K562 (cell line): ENCODE measurements at regions not wholly inside any gene's neighbourhood (a gene's known extent, or its start where the extent isn't known, plus 50 kb on each side); places are given as distances from the start of the nearest gene placed in this dataset.

ENCODE experiments used
- ATAC-seq: fragments of 200-7000 bp; cut with Tn5 transposase; 3 replicates; pipeline ENCODE4 v1.9.1; 2020; ENCODE audit warnings: moderate library complexity
- BruUV-seq: library from RNA; stranded (reverse); fragments of 400-500 nt; replicated peaks from 2 replicates; lab custom pipeline; 2021; lab: Mats Ljungman, UMichigan
- CTCF ChIA-PET: fragments of 300-600 bp; formaldehyde crosslinking; extraction: SDS; loops from one replicate; lab custom pipeline; 2021; ENCODE audit warnings: low intra/inter-chr PET ratio; lab: Yijun Ruan, JAX
- POLR2A ChIA-PET: fragments of 300-600, 350-650 bp; sonication (Branson Sonifier 250); formaldehyde crosslinking; extraction: SDS; loops from one replicate; lab custom pipeline; 2021; ENCODE audit warnings: antibody characterized with exemption, inconsistent platforms; lab: Yijun Ruan, JAX
- DNase-seq, 4 experiments: peaks; one replicate each; pipeline versions ENCODE4 v3.0.0 to v3.0.0-alpha.2; 2011 to 2018; ENCODE audit warnings: low spot score in 3 of 4, mixed read lengths in 3 of 4; ENCODE audit errors: extremely low read depth in 1 of 4
- FAIRE-seq: peaks from 2 replicates; lab custom pipeline; 2011; peaks lifted over from hg19 to GRCh38; lab: Jason Lieb, UNC
- H2AFZ ChIP-seq: 2 replicates; pipeline ENCODE4 v1.6.0; 2011; ENCODE audit warnings: low read depth, low read length, control low read depth, inconsistent platforms
- H3K27ac ChIP-seq: fragments of 200-600 bp; 3 replicates; pipeline ENCODE4 v1.8.0; 2011; ENCODE audit warnings: low read depth, mild to moderate bottlenecking, control low read depth, inconsistent platforms, low read length, moderate library complexity, mixed read lengths; ENCODE audit errors: extremely low read depth
- H3K27me3 ChIP-seq, 2 experiments: fragments of 300-600 bp in 1 of 2; 2 replicates in 1 of 2; 3 replicates in 1 of 2; pipeline versions ENCODE4 v1.6.0 to v1.8.0; 2011; ENCODE audit warnings: inconsistent platforms in 2 of 2, low read length in 2 of 2, mild to moderate bottlenecking in 1 of 2, mixed read lengths in 1 of 2, moderate library complexity in 1 of 2; ENCODE audit not compliant: control insufficient read depth in 2 of 2, insufficient read depth in 2 of 2
- H3K36me3 ChIP-seq: fragments of 300-600 bp; 3 replicates; pipeline ENCODE4 v1.8.0; 2011; ENCODE audit warnings: mild to moderate bottlenecking, low read length, inconsistent platforms; ENCODE audit not compliant: control insufficient read depth, insufficient read depth
- H3K4me1 ChIP-seq, 2 experiments: fragments of 200-600 bp in 1 of 2; replicated peaks in 1 of 2; 2 replicates in 1 of 2; 3 replicates in 1 of 2; pipeline versions ENCODE4 v1.5.1 to v1.8.0; 2011; ENCODE audit warnings: inconsistent platforms in 2 of 2, low read length in 2 of 2, mild to moderate bottlenecking in 1 of 2, mixed read lengths in 1 of 2, moderate library complexity in 1 of 2; ENCODE audit not compliant: control insufficient read depth in 2 of 2, insufficient read depth in 2 of 2
- H3K4me2 ChIP-seq: 2 replicates; pipeline ENCODE4 v1.6.1; 2011; ENCODE audit warnings: low read length, control low read depth, inconsistent platforms, mixed read lengths; ENCODE audit not compliant: insufficient read depth
- H3K4me3 ChIP-seq: fragments of 200-600 bp; sonication (generic), shearing (Covaris generic); 2 replicates; pipeline ENCODE4 v1.5.1; 2016; ENCODE audit warnings: control low read depth, inconsistent platforms
- H3K79me2 ChIP-seq: fragments of 200-600 bp; 3 replicates; pipeline ENCODE4 v1.8.0; 2011; ENCODE audit warnings: low read length, inconsistent platforms; ENCODE audit not compliant: control insufficient read depth, insufficient read depth
- H3K9ac ChIP-seq, 2 experiments: 2 replicates each; pipeline versions ENCODE4 v1.6.0 to v1.6.1; 2011; ENCODE audit warnings: low read depth in 2 of 2, low read length in 2 of 2, control low read depth in 1 of 2, inconsistent platforms in 1 of 2, mild to moderate bottlenecking in 1 of 2, mixed read lengths in 1 of 2; ENCODE audit not compliant: insufficient read depth in 1 of 2
- H3K9me1 ChIP-seq: one replicate; pipeline ENCODE4 v1.6.0; 2011; ENCODE audit warnings: inconsistent platforms, mild to moderate bottlenecking, low read length, moderate library complexity; ENCODE audit not compliant: control insufficient read depth, insufficient read depth
- H3K9me3 ChIP-seq: replicated peaks from 2 replicates; pipeline ENCODE4 v1.5.1; 2011; ENCODE audit warnings: low read depth, low read length, inconsistent platforms; ENCODE audit not compliant: control insufficient read depth, insufficient read depth
- H4K20me1 ChIP-seq: replicated peaks from 2 replicates; pipeline ENCODE4 v1.6.1; 2011; ENCODE audit warnings: low read length, inconsistent platforms, mixed read lengths; ENCODE audit not compliant: control insufficient read depth, insufficient read depth
- CREM ChIP-seq: IDR thresholded peaks from 2 replicates; pipeline ENCODE4 v1.6.1; 2014; ENCODE audit warnings: antibody characterized with exemption, low read depth
- CUX1 ChIP-seq: fragments of 200-800 bp; sonication (Bioruptor generic); IDR thresholded peaks from 2 replicates; pipeline ENCODE4 v1.6.1; 2016; ENCODE audit warnings: missing genetic modification characterization, missing compliant biosample characterization
- FUS ChIP-seq: fragments of 200-400 bp; formaldehyde crosslinking; optimal IDR thresholded peaks from 2 replicates; pipeline ENCODE3; 2017; ENCODE audit warnings: low read depth, low read length
- HLTF ChIP-seq: fragments of 450-650 bp; IDR thresholded peaks from 2 replicates; pipeline ENCODE4 v1.6.1; 2016
- IRF1 ChIP-seq: sonication (generic); formaldehyde crosslinking; IDR thresholded peaks from 2 replicates; pipeline ENCODE4 v1.8.0; 2022; ENCODE audit warnings: missing genetic modification reagents, mild to moderate bottlenecking, borderline replicate concordance
- MAFK ChIP-seq: IDR thresholded peaks from 2 replicates; pipeline ENCODE4 v1.6.1; 2011; ENCODE audit warnings: low read length, improper control_type of control experiment
- PRDM10 ChIP-seq: fragments of 450-650 bp; IDR thresholded peaks from 2 replicates; pipeline ENCODE4 v1.6.1; 2018; ENCODE audit not compliant: partially characterized antibody
- ZBTB33 ChIP-seq: sonication (generic); formaldehyde crosslinking; IDR thresholded peaks from 2 replicates; pipeline ENCODE4 v1.8.1; 2023; ENCODE audit warnings: mild to moderate bottlenecking, missing genetic modification reagents
- ZNF239 ChIP-seq: fragments of 250-450 bp; sonication (Bioruptor Pico); IDR thresholded peaks from 2 replicates; pipeline ENCODE4 v1.4.0; 2020; ENCODE audit warnings: mild to moderate bottlenecking
- in situ Hi-C: fragments of 300-500 bp; cut with MboI; formaldehyde crosslinking; loops from 4 replicates; pipeline ENCODE4 v1.15.0; 2018; ENCODE audit warnings: inconsistent platforms, mixed read lengths
- intact Hi-C: fragments of 100-400 bp; cut with micrococcal nuclease; formaldehyde crosslinking; loops from 2 replicates; pipeline ENCODE4 v1.14.2; 2022

- no peak for FAIRE-seq
- no peak overlapping the region for H3K9ac ChIP-seq
- no peak overlapping the region for H3K4me3 ChIP-seq
- no peak overlapping the region for H3K27ac ChIP-seq
- intact Hi-C loops (no loop called here), in situ Hi-C loops (no loop called here)
- H3K9me3 ChIP-seq: peaks cover 4% of the 10 kb centered on the region; the same call in 1 of the 2 replicates
- ChIA-PET CTCF (no interaction called here), POLR2A (no interaction called here)
- H3K9me1 ChIP-seq: no peaks in the 10 kb centered on the region
- BruUV-seq: no TSS peak
- no peaks in the 10 kb centered on the region for H3K36me3 ChIP-seq
- DNase-seq: no peak
- no peaks in the 10 kb centered on the region for H3K79me2 ChIP-seq
- ATAC-seq: no peak
- no peaks in the 10 kb centered on the region for H3K4me1 ChIP-seq
- no peaks in the 10 kb centered on the region for H3K27me3 ChIP-seq
- no peak overlapping the region for H3K4me2 ChIP-seq
- no peaks in the 10 kb centered on the region for H4K20me1 ChIP-seq
- no peak overlapping the region for H2AFZ ChIP-seq
- TF ChIP-seq CREM (no peak), IRF1 (CRISPR knock-in tag) (no peak), MAFK (no peak), ZBTB33 (CRISPR knock-in tag) (no peak), FUS (no peak), HLTF (no peak), ZNF239 (CRISPR knock-in tag) (no peak), CUX1 (CRISPR knock-in tag) (no peak), PRDM10 (no peak)
Observed at GRCh38 chr6:80623066-80623815, 516.8 kb downstream of the BCKDHB start.
